GM12874 (cell line): ENCODE measurements at regions not wholly inside any gene's neighbourhood (a gene's known extent, or its start where the extent isn't known, plus 50 kb on each side); places are given as distances from the start of the nearest gene placed in this dataset.

Source experiments
- CTCF ChIP-seq: IDR thresholded peaks from 2 replicates; pipeline ENCODE4 v1.5.1; 2011; ENCODE audit warnings: low read depth, mild to moderate bottlenecking, control low read depth, low read length, moderate library complexity; ENCODE audit not compliant: insufficient read depth

- TF ChIP-seq CTCF, result no peak
Observed at GRCh38 chr6:155791186-155791585, 335.5 kb upstream of the NOX3 start.

- no peak for TF ChIP-seq CTCF
Observed at GRCh38 chr6:155787168-155787567, 331.5 kb upstream of the NOX3 start.

GRCh38 chr6:155786528-155786927 is 330.9 kb upstream of the NOX3 start:
- TF ChIP-seq CTCF, result no peak

- TF ChIP-seq CTCF, result no peak
Observed at GRCh38 chr6:155782739-155783459, 327.3 kb upstream of the NOX3 start.

- no peak for TF ChIP-seq CTCF
Observed at GRCh38 chr6:155782320-155782731, 326.7 kb upstream of the NOX3 start.

- no peak for TF ChIP-seq CTCF
Observed at GRCh38 chr6:155779456-155779855, 323.8 kb upstream of the NOX3 start.

- no peak for TF ChIP-seq CTCF
Observed at GRCh38 chr6:155778336-155778735, 322.7 kb upstream of the NOX3 start.
